IMR-90 (cell line): ENCODE measurements at regions not wholly inside any gene's neighbourhood (a gene's known extent, or its start where the extent isn't known, plus 50 kb on each side); places are given as distances from the start of the nearest gene placed in this dataset.

Source experiments
- ATAC-seq: fragments of 200-7000 bp; cut with Tn5 transposase; 2 replicates; pipeline ENCODE4 v1.9.1; 2020; ENCODE audit warnings: low read depth, mild to moderate bottlenecking, moderate library complexity
- BruUV-seq: library from RNA; stranded (reverse); fragments of 400-500 nt; replicated peaks from 2 replicates; lab custom pipeline; 2021; lab: Mats Ljungman, UMichigan
- CTCF ChIA-PET: fragments of 300-600 bp; formaldehyde crosslinking; extraction: SDS; loops from one replicate; lab custom pipeline; 2021; ENCODE audit warnings: antibody characterized with exemption; lab: Yijun Ruan, JAX
- POLR2A ChIA-PET: fragments of 300-600 bp; sonication (Branson Sonifier 250); formaldehyde crosslinking; loops from one replicate; lab custom pipeline; 2022; ENCODE audit warnings: antibody characterized with exemption; ENCODE audit not compliant: unreplicated experiment; lab: Charles Lee
- DNase-seq: peaks from one replicate; pipeline ENCODE4 v3.0.0; 2013
- H2AFZ ChIP-seq: replicated peaks from 2 replicates; pipeline ENCODE3; 2013; ENCODE audit warnings: low read length, mild to moderate bottlenecking; ENCODE audit not compliant: poor library complexity
- H2AK5ac ChIP-seq: 2 replicates; pipeline ENCODE4 v1.6.1; 2013; ENCODE audit warnings: low read depth, low read length, inconsistent platforms
- H2AK9ac ChIP-seq: replicated peaks from 2 replicates; pipeline ENCODE3; 2013; ENCODE audit warnings: mild to moderate bottlenecking, low read depth, low read length, moderate library complexity; ENCODE audit not compliant: poor library complexity
- H2BK120ac ChIP-seq: 2 replicates; pipeline ENCODE4 v1.6.1; 2013; ENCODE audit warnings: low read depth, low read length, inconsistent platforms
- H2BK15ac ChIP-seq: 3 replicates; pipeline ENCODE4 v1.6.1; 2013; ENCODE audit warnings: low read depth, low read length, inconsistent platforms
- H2BK20ac ChIP-seq: 2 replicates; pipeline ENCODE4 v1.6.1; 2013; ENCODE audit warnings: low read depth, mild to moderate bottlenecking, inconsistent platforms, low read length, moderate library complexity
- H2BK5ac ChIP-seq: 2 replicates; pipeline ENCODE4 v1.6.1; 2013; ENCODE audit warnings: mild to moderate bottlenecking, low read depth, low read length, inconsistent platforms; ENCODE audit not compliant: poor library complexity, severe bottlenecking
- H3K14ac ChIP-seq: replicated peaks from 2 replicates; pipeline ENCODE4 v1.6.1; 2013; ENCODE audit warnings: low read depth, low read length, inconsistent platforms
- H3K18ac ChIP-seq: 2 replicates; pipeline ENCODE4 v1.6.1; 2013; ENCODE audit warnings: low read depth, low read length, control low read depth
- H3K23ac ChIP-seq: 2 replicates; pipeline ENCODE4 v1.6.1; 2013; ENCODE audit warnings: low read depth, low read length, inconsistent platforms
- H3K27ac ChIP-seq: 2 replicates; pipeline ENCODE4 v1.5.1; 2013; ENCODE audit warnings: mild to moderate bottlenecking, control low read depth, low read length; ENCODE audit not compliant: insufficient read depth
- H3K27me3 ChIP-seq: 2 replicates; pipeline ENCODE4 v1.6.1; 2013; ENCODE audit warnings: low read length; ENCODE audit not compliant: control insufficient read depth, insufficient read depth
- H3K36me3 ChIP-seq: 2 replicates; pipeline ENCODE4 v1.6.1; 2013; ENCODE audit warnings: low read length, mixed read lengths; ENCODE audit not compliant: control insufficient read depth, insufficient read depth
- H3K4ac ChIP-seq: 2 replicates; pipeline ENCODE4 v1.6.1; 2013; ENCODE audit warnings: low read depth, low read length, inconsistent platforms
- H3K4me1 ChIP-seq: 2 replicates; pipeline ENCODE4 v1.6.1; 2013; ENCODE audit warnings: low read length, mixed read lengths; ENCODE audit not compliant: control insufficient read depth, insufficient read depth
- H3K4me2 ChIP-seq: 2 replicates; pipeline ENCODE4 v1.6.1; 2013; ENCODE audit warnings: low read depth, mild to moderate bottlenecking, control low read depth, low read length, moderate library complexity
- H3K4me3 ChIP-seq: 2 replicates; pipeline ENCODE4 v1.5.1; 2013; ENCODE audit warnings: low read depth, mild to moderate bottlenecking, control low read depth, low read length, moderate library complexity; ENCODE audit not compliant: insufficient read depth
- H3K56ac ChIP-seq: 2 replicates; pipeline ENCODE4 v1.6.1; 2013; ENCODE audit warnings: low read length, inconsistent platforms; ENCODE audit not compliant: insufficient read depth; ENCODE audit errors: extremely low read depth
- H3K79me1 ChIP-seq, 2 experiments: 2 replicates each; pipeline ENCODE4 v1.6.1; 2013; ENCODE audit warnings: low read length in 2 of 2, inconsistent platforms in 1 of 2, low read depth in 1 of 2
- H3K9ac ChIP-seq: 2 replicates; pipeline ENCODE4 v1.6.1; 2013; ENCODE audit warnings: low read depth, low read length, control low read depth
- H3K9me1 ChIP-seq: 2 replicates; pipeline ENCODE4 v1.6.1; 2013; ENCODE audit warnings: low read length, inconsistent platforms; ENCODE audit not compliant: insufficient read depth
- H3K9me3 ChIP-seq: 2 replicates; pipeline ENCODE4 v1.6.1; 2013; ENCODE audit warnings: low read length; ENCODE audit not compliant: control insufficient read depth, insufficient read depth
- H4K20me1 ChIP-seq: 2 replicates; pipeline ENCODE4 v1.6.1; 2013; ENCODE audit warnings: low read length, inconsistent platforms; ENCODE audit not compliant: insufficient read depth
- H4K5ac ChIP-seq: 2 replicates; pipeline ENCODE4 v1.6.1; 2013; ENCODE audit warnings: mild to moderate bottlenecking, low read depth, low read length, control low read depth
- H4K8ac ChIP-seq, 2 experiments: 2 replicates each; pipeline ENCODE4 v1.6.1; 2013; ENCODE audit warnings: low read depth in 2 of 2, low read length in 2 of 2, control low read depth in 1 of 2, inconsistent platforms in 1 of 2
- H4K91ac ChIP-seq: 2 replicates; pipeline ENCODE4 v1.6.1; 2013; ENCODE audit warnings: low read depth, low read length, inconsistent platforms; ENCODE audit not compliant: insufficient read depth
- FOS ChIP-seq: fragments of 150-350 bp; IDR thresholded peaks from 2 replicates; pipeline ENCODE4 v1.6.1; 2016; ENCODE audit warnings: low read depth, low read length
- MAFK ChIP-seq: IDR thresholded peaks from 2 replicates; pipeline ENCODE4 v1.6.1; 2012; ENCODE audit warnings: low read depth, low read length, improper control_type of control experiment
- MAZ ChIP-seq: IDR thresholded peaks from 2 replicates; pipeline ENCODE4 v1.6.1; 2012; ENCODE audit warnings: low read depth, mild to moderate bottlenecking, low read length, improper control_type of control experiment, moderate library complexity, borderline replicate concordance
- POLR2A ChIP-seq: IDR thresholded peaks from 2 replicates; pipeline ENCODE4 v1.6.1; 2012; ENCODE audit warnings: mild to moderate bottlenecking, low read depth, low read length
- RAD21 ChIP-seq: IDR thresholded peaks from 2 replicates; pipeline ENCODE4 v1.6.1; 2012; ENCODE audit warnings: low read length, improper control_type of control experiment
- RCOR1 ChIP-seq: IDR thresholded peaks from 2 replicates; pipeline ENCODE4 v1.6.1; 2012; ENCODE audit warnings: mild to moderate bottlenecking, low read length, improper control_type of control experiment; ENCODE audit not compliant: insufficient replicate concordance
- SMC3 ChIP-seq: fragments of 150-350 bp; IDR thresholded peaks from 2 replicates; pipeline ENCODE4 v1.6.1; 2016; ENCODE audit warnings: low read depth, mild to moderate bottlenecking, antibody characterized with exemption, low read length, moderate library complexity
- WGBS, 2 experiments: methylation state at CpG; one replicate each; pipeline versions ENCODE4 v1.1.5 to v1.1.7; 2013; ENCODE audit warnings: missing lambda C conversion rate in 2 of 2; ENCODE audit not compliant: insufficient read length in 1 of 2; ENCODE audit errors: extremely low coverage in 2 of 2; 5-methylcytosine and 5-hydroxymethylcytosine counted together
- dilution Hi-C: fragments of 300-500 bp; cut with HindIII; formaldehyde crosslinking; loops from one replicate; pipeline ENCODE4 v1.14.3; 2018; ENCODE audit warnings: low sequenced_read_pairs; ENCODE audit not compliant: unreplicated experiment
- in situ Hi-C: fragments of 300-500 bp; cut with MboI; formaldehyde crosslinking; loops from 3 replicates; pipeline ENCODE4 v1.14.3; 2019; ENCODE audit warnings: low sequenced_read_pairs, inconsistent platforms, mixed read lengths
- intact Hi-C: fragments of 100-400 bp; cut with micrococcal nuclease; formaldehyde crosslinking; loops from 2 replicates; pipeline ENCODE4 v1.10.0; 2022
- TF ChIP-seq, protein P1 (sequence below): fragments of 150-350 bp; IDR thresholded peaks from 2 replicates; pipeline ENCODE4 v1.6.1; 2017; ENCODE audit warnings: mild to moderate bottlenecking, antibody characterized with exemption, low read length, low read depth

DNA sequence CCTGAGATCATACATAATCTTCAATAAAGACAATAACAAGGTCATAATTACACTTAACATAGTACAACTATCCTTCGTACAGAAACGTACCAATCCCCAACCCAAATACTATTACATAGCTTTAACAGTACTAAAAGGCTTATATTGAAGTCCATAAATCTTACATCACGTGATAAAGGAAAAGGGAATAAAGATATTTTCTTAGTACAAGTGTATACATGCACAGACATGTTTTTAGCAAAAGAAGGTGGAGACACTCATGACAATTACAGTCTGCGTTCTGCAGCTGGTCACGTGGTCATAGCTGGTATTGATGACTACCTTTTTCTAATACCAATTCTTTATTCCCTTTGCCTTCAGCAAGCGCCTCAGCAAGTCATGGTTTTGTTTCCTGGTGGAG, 464.5 kb upstream of the SLITRK5 start:
- POLR2A ChIA-PET = no interaction called here

More for the DNA sequence above, 464.5 kb upstream of the SLITRK5 start:
- no peaks in the 10 kb centered on the region for H4K20me1 ChIP-seq
- CTCF ChIA-PET = no interaction called here
- H3K79me1 ChIP-seq = no peaks in the 10 kb centered on the region
- no peak overlapping the region for H3K4ac ChIP-seq
- dilution Hi-C loops (no loop called here), intact Hi-C loops (no loop called here), in situ Hi-C loops (no loop called here)
- no peak overlapping the region for H3K56ac ChIP-seq
- DNase-seq (no peak), ATAC-seq (no peak)
- H2BK20ac ChIP-seq = no peak overlapping the region
- H3K4me3 ChIP-seq = no peak overlapping the region
- no peak overlapping the region for H3K14ac ChIP-seq
- no peaks in the 10 kb centered on the region for H3K9me1 ChIP-seq
- H3K9me3 ChIP-seq = no peaks in the 10 kb centered on the region
- BruUV-seq = no TSS peak
- no peak overlapping the region for H2AK9ac ChIP-seq
- H3K4me2 ChIP-seq = no peak overlapping the region
- TF ChIP-seq SMC3 (no peak), RAD21 (no peak), FOS (no peak), MAFK (no peak), POLR2A (no peak), MAZ (no peak), RCOR1 (no peak)
- TF ChIP-seq, protein P1, sequence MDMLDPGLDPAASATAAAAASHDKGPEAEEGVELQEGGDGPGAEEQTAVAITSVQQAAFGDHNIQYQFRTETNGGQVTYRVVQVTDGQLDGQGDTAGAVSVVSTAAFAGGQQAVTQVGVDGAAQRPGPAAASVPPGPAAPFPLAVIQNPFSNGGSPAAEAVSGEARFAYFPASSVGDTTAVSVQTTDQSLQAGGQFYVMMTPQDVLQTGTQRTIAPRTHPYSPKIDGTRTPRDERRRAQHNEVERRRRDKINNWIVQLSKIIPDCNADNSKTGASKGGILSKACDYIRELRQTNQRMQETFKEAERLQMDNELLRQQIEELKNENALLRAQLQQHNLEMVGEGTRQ = no peak
- no peak overlapping the region for H4K91ac ChIP-seq
- no peak overlapping the region for H3K9ac ChIP-seq
- no peak overlapping the region for H4K8ac ChIP-seq
- H3K4me1 ChIP-seq = no peaks in the 10 kb centered on the region
- no peak overlapping the region for H2BK15ac ChIP-seq
- H3K27me3 ChIP-seq = no peaks in the 10 kb centered on the region
- H2BK5ac ChIP-seq = no peak overlapping the region
- H2BK120ac ChIP-seq = no peak overlapping the region
- H2AFZ ChIP-seq = no peak overlapping the region
- H3K23ac ChIP-seq = no peak overlapping the region
- no peak overlapping the region for H2AK5ac ChIP-seq
- no peak overlapping the region for H3K27ac ChIP-seq
- no CpG with 5 or more reads among the region's 6 CpGs for WGBS, 2 experiments
- no peak overlapping the region for H3K18ac ChIP-seq
- no peak overlapping the region for H4K5ac ChIP-seq
- H3K36me3 ChIP-seq = no peaks in the 10 kb centered on the region
